ENCODE measurements at regions not wholly inside any gene's neighbourhood (a gene's known extent, or its start where the extent isn't known, plus 50 kb on each side); places are given as distances from the start of the nearest gene placed in this dataset.

DNA sequence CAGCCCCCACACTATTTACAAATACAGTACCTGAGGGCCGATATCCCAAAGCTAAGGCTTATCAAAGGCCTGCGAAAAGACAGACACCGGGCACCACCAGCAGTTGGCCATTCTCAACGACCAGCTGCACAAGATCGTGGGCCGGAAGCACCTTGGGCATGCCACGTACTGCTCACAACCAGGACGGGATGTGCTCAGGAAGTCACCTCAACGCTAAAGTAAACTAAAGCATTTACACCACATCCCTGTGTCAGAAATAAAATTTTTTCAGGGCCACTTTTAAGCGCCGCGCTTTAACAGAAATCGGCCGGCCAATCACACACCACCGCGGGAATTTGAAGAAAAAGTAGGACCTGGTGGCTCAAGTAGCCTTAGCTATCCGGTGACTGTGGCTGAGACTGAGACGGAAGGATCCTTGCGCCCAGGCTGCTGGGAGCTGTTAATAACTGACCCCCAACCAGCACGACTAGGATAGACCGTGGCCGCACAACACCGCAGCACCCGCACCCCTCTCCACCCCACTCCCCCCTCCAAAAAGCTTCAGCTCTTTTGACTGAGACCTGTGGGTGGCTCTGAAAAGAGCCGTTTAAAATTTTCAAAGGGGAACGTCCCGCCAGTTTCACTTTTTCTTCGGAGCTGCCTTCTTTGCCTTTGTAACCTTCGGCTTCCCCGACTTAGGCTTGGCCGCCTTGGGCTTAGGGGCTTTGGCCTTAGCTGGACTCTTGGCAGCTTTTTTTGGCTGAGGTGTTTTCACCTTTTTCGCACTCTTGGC lies 131.2 kb upstream of the BTN3A2 start:
- peak overlapping the region; percentile 99 for H3K27ac ChIP-seq (ENCODE audit: low read depth)
- H3K36me3 Mint-ChIP-seq (ENCODE audit: low read depth) = no peaks in the 10 kb centered on the region
- H3K4me1 Mint-ChIP-seq = peaks cover 21% of the 10 kb centered on the region; the same call in 2 of the 3 replicates
- H3K9me3 Mint-ChIP-seq = no peaks in the 10 kb centered on the region; the same call in none of the 3 replicates
- H3F3A ChIP-seq (replicated peaks; ENCODE audit: low read depth) = peaks cover 9% of the 10 kb centered on the region; the same call in 1 of the 2 replicates
- peak overlapping the region; percentile 70 for H3K4me2 ChIP-seq
- peak; percentile 74 for DNase-seq (ENCODE audit: low spot score)
- peak overlapping the region; percentile 78 for H3K4me3 ChIP-seq
- ATAC-seq = peak; percentile 75
- no peaks in the 10 kb centered on the region for H4K20me1 ChIP-seq (replicated peaks; ENCODE audit: insufficient read depth)
- H3K79me2 ChIP-seq (replicated peaks; ENCODE audit: insufficient read depth) = no peaks in the 10 kb centered on the region
- TF ChIP-seq ZNF114 (CRISPR knock-in tag; IDR thresholded peaks at IDR 0.05) (no peak), POLR2AphosphoS5 (IDR thresholded peaks at IDR 0.05; ENCODE audit: low read depth) (peak; percentile 75)
- peak overlapping the region; percentile 95 for H3K27ac Mint-ChIP-seq
- peaks cover 3% of the 10 kb centered on the region; the same call in 1 of the 2 replicates for H3K4me1 ChIP-seq (ENCODE audit: insufficient read depth)
- H3K27me3 Mint-ChIP-seq (ENCODE audit: insufficient read depth, low read depth, poor library complexity) = peaks cover 20% of the 10 kb centered on the region
- no peak overlapping the region for H2AFZ ChIP-seq
- H3K36me3 ChIP-seq (ENCODE audit: insufficient read depth) = no peaks in the 10 kb centered on the region
- no peaks in the 10 kb centered on the region for H3K27me3 ChIP-seq (ENCODE audit: insufficient read depth)
- H3K4me3 Mint-ChIP-seq = peak overlapping the region; percentile 90
- H3K9me2 ChIP-seq (ENCODE audit: insufficient read depth) = no peaks in the 10 kb centered on the region

DNA sequence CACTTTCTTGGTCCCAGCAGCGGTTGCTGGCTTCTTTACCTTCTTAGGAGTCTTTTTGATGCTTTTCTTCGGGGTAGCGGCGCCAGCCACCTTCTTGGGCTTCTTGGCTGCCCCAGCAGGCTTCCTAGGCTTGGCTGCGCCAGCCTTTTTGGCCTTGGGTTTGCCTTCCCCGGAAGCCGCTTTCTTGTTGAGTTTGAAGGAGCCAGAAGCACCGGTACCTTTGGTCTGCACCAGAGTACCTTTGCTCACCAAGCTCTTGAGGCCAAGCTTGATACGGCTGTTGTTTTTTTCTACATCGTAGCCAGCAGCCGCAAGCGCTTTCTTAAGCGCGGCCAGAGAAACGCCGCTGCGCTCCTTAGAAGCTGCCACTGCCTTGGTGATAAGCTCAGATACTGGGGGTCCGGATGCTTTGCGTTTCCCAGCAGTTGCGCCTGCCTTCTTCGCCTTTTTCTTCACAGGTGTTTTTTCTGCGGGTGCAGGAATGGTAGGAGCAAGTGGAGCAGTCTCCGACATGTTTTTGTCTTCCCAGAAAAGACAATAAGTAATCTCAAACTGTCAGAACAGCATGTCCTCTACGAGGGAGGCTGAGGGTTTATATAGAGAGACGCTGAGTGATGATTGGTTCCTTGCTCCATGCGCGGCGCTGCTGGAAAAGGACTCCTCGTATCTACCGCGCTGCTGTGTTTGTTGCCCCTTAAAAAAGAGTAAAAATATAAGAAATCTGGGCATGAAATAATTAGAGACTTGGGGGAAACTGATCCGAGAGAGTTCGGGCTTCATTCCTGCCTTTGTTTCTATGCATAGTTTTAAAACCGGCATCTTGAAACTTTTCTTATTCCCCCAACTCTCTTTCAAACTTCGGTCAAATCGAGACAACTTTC lies 130.3 kb upstream of the BTN3A2 start:
- peak; percentile 76 for ATAC-seq
- 0 out of 2 replicates have a peak, but pooled peaks have one; percentile 22 for TF ChIP-seq CREB1 (CRISPR knock-in tag; IDR thresholded peaks at IDR 0.05; ENCODE audit: low read depth)
- no peak for TF ChIP-seq NANOG (IDR thresholded peaks at IDR 0.05; ENCODE audit: borderline replicate concordance)
- no peak for TF ChIP-seq JUNB (IDR thresholded peaks at IDR 0.05; ENCODE audit: unreplicated experiment)
- TF ChIP-seq STAT1 (IDR thresholded peaks at IDR 0.05; ENCODE audit: unreplicated experiment) = no peak
- peak; percentile 85; the same call in 1 of the 2 replicates for TF ChIP-seq POLR2AphosphoS5 (IDR thresholded peaks at IDR 0.05; ENCODE audit: low read depth)
- TF ChIP-seq, protein P1, sequence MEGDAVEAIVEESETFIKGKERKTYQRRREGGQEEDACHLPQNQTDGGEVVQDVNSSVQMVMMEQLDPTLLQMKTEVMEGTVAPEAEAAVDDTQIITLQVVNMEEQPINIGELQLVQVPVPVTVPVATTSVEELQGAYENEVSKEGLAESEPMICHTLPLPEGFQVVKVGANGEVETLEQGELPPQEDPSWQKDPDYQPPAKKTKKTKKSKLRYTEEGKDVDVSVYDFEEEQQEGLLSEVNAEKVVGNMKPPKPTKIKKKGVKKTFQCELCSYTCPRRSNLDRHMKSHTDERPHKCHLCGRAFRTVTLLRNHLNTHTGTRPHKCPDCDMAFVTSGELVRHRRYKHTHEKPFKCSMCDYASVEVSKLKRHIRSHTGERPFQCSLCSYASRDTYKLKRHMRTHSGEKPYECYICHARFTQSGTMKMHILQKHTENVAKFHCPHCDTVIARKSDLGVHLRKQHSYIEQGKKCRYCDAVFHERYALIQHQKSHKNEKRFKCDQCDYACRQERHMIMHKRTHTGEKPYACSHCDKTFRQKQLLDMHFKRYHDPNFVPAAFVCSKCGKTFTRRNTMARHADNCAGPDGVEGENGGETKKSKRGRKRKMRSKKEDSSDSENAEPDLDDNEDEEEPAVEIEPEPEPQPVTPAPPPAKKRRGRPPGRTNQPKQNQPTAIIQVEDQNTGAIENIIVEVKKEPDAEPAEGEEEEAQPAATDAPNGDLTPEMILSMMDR (conservative IDR thresholded peaks at IDR 0.05; ENCODE audit: low read depth in 2 of 2) = no peak
- TF ChIP-seq, protein P2, sequence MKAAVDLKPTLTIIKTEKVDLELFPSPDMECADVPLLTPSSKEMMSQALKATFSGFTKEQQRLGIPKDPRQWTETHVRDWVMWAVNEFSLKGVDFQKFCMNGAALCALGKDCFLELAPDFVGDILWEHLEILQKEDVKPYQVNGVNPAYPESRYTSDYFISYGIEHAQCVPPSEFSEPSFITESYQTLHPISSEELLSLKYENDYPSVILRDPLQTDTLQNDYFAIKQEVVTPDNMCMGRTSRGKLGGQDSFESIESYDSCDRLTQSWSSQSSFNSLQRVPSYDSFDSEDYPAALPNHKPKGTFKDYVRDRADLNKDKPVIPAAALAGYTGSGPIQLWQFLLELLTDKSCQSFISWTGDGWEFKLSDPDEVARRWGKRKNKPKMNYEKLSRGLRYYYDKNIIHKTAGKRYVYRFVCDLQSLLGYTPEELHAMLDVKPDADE (IDR thresholded peaks at IDR 0.05) = 0 out of 2 replicates have a peak, but pooled peaks have one; percentile 64
- TF ChIP-seq EZH2 (IDR thresholded peaks at IDR 0.05; ENCODE audit: low read depth, unreplicated experiment) = no peak
- Mint-ChIP-seq H3K4me3 (peak overlapping the region; percentile 90), H3K27me3 (ENCODE audit: insufficient read depth, low read depth, poor library complexity) (peaks cover 21% of the 10 kb centered on the region), H3K27ac (peak overlapping the region; percentile 95), H3K9me3 (no peaks in the 10 kb centered on the region; the same call in none of the 3 replicates), H3K36me3 (ENCODE audit: low read depth) (no peaks in the 10 kb centered on the region), H3K4me1 (peaks cover 21% of the 10 kb centered on the region; the same call in 2 of the 3 replicates)
- DNase-seq (ENCODE audit: low spot score) = peak; percentile 85
- Histone ChIP-seq H3K27ac (ENCODE audit: low read depth) (peak overlapping the region; percentile 99), H3K27me3 (ENCODE audit: insufficient read depth) (no peaks in the 10 kb centered on the region), H3K9me2 (ENCODE audit: insufficient read depth) (no peaks in the 10 kb centered on the region), H3K4me2 (peak overlapping the region; percentile 70), H4K20me1 (replicated peaks; ENCODE audit: insufficient read depth) (no peaks in the 10 kb centered on the region), H3K79me2 (replicated peaks; ENCODE audit: insufficient read depth) (no peaks in the 10 kb centered on the region), H3K4me3 (peak overlapping the region; percentile 78), H3F3A (replicated peaks; ENCODE audit: low read depth) (peaks cover 9% of the 10 kb centered on the region; the same call in 1 of the 2 replicates), H2AFZ (no peak overlapping the region), H3K36me3 (ENCODE audit: insufficient read depth) (no peaks in the 10 kb centered on the region), H3K4me1 (ENCODE audit: insufficient read depth) (peaks cover 3% of the 10 kb centered on the region; the same call in 1 of the 2 replicates)
